GM23338 (cell line): ENCODE measurements at regions not wholly inside any gene's neighbourhood (a gene's known extent, or its start where the extent isn't known, plus 50 kb on each side); places are given as distances from the start of the nearest gene placed in this dataset.

ENCODE experiments used
- ATAC-seq: fragments of 200-7000 bp; cut with Tn5 transposase; 3 replicates; pipeline ENCODE4 v1.9.1; 2020
- DNase-seq: peaks from one replicate; pipeline ENCODE4 v3.0.0-alpha.2; 2015; ENCODE audit warnings: low spot score
- H2AFZ ChIP-seq: fragments of 200-600 bp; sonication (generic); 2 replicates; pipeline ENCODE4 v1.8.0; 2016; ENCODE audit warnings: antibody characterized with exemption, mild to moderate bottlenecking, moderate library complexity
- H3F3A ChIP-seq: fragments of 200-600 bp; sonication (generic); replicated peaks from 2 replicates; pipeline ENCODE4 v1.8.0; 2017; ENCODE audit warnings: antibody characterized with exemption, mixed run types, low read depth
- H3K27ac ChIP-seq: fragments of 200-600 bp; sonication (generic); 2 replicates; pipeline ENCODE4 v1.6.1; 2016; ENCODE audit warnings: low read depth
- H3K27me3 ChIP-seq: fragments of 200-600 bp; sonication (generic); 2 replicates; pipeline ENCODE4 v1.8.0; 2016; ENCODE audit warnings: mild to moderate bottlenecking, mixed run types, moderate library complexity; ENCODE audit not compliant: insufficient read depth
- H3K36me3 ChIP-seq: fragments of 200-600 bp; sonication (generic); 2 replicates; pipeline ENCODE4 v1.8.0; 2016; ENCODE audit warnings: mild to moderate bottlenecking; ENCODE audit not compliant: insufficient read depth
- H3K4me1 ChIP-seq: fragments of 200-600 bp; sonication (generic); 2 replicates; pipeline ENCODE4 v1.8.0; 2016; ENCODE audit warnings: mild to moderate bottlenecking, moderate library complexity; ENCODE audit not compliant: insufficient read depth
- H3K4me2 ChIP-seq: fragments of 200-600 bp; sonication (generic); 2 replicates; pipeline ENCODE4 v1.7.1; 2017; ENCODE audit warnings: mixed run types
- H3K4me3 ChIP-seq: fragments of 200-600 bp; sonication (generic); 2 replicates; pipeline ENCODE4 v1.6.1; 2016; ENCODE audit warnings: mixed run types
- H3K79me2 ChIP-seq: fragments of 200-600 bp; sonication (generic); replicated peaks from 2 replicates; pipeline ENCODE4 v1.8.0; 2017; ENCODE audit warnings: mild to moderate bottlenecking; ENCODE audit not compliant: insufficient read depth
- H3K9me2 ChIP-seq: fragments of 200-600 bp; sonication (generic); 2 replicates; pipeline ENCODE4 v1.8.0; 2017; ENCODE audit not compliant: insufficient read depth
- H4K20me1 ChIP-seq: fragments of 200-600 bp; sonication (generic); replicated peaks from 2 replicates; pipeline ENCODE4 v1.8.0; 2017; ENCODE audit warnings: mild to moderate bottlenecking; ENCODE audit not compliant: insufficient read depth
- H3K27ac Mint-ChIP-seq: 2 replicates; pipeline ENCODE4 v1.8.0; 2020; ENCODE audit warnings: inconsistent platforms, mild to moderate bottlenecking, moderate library complexity, mixed read lengths
- H3K27me3 Mint-ChIP-seq: 3 replicates; pipeline ENCODE4 v1.8.0; 2022; ENCODE audit warnings: low read depth, mild to moderate bottlenecking, moderate library complexity, mixed read lengths, inconsistent platforms; ENCODE audit not compliant: insufficient read depth, poor library complexity
- H3K36me3 Mint-ChIP-seq: 3 replicates; pipeline ENCODE4 v1.8.0; 2021; ENCODE audit warnings: low read depth, mild to moderate bottlenecking, inconsistent platforms, moderate library complexity, mixed read lengths
- H3K4me1 Mint-ChIP-seq: 3 replicates; pipeline ENCODE4 v1.8.0; 2020; ENCODE audit warnings: mild to moderate bottlenecking, inconsistent platforms, mixed read lengths
- H3K4me3 Mint-ChIP-seq: 3 replicates; pipeline ENCODE4 v1.8.0; 2021; ENCODE audit warnings: moderate library complexity, mild to moderate bottlenecking, inconsistent platforms, mixed read lengths
- H3K9me3 Mint-ChIP-seq: 3 replicates; pipeline ENCODE4 v1.8.0; 2020; ENCODE audit warnings: moderate library complexity, mild to moderate bottlenecking, inconsistent platforms, mixed read lengths
- CREB1 ChIP-seq: fragments of 250-450 bp; sonication (Bioruptor Pico); IDR thresholded peaks from 2 replicates; pipeline ENCODE4 v1.5.0; 2020; ENCODE audit warnings: low read depth, mild to moderate bottlenecking, moderate library complexity
- CTCF ChIP-seq, 2 experiments: fragments of 200-600 bp in 1 of 2; sonication (generic) in 1 of 2; conservative IDR thresholded peaks; 2 replicates each; pipeline versions ENCODE4 v1.5.1 to v1.6.1; 2016 to 2017; ENCODE audit warnings: antibody characterized with exemption in 2 of 2, low read depth in 2 of 2, mild to moderate bottlenecking in 2 of 2, moderate library complexity in 1 of 2
- ETS1 ChIP-seq: IDR thresholded peaks from 2 replicates; pipeline ENCODE4 v1.6.1; 2016; ENCODE audit warnings: antibody characterized with exemption
- EZH2 ChIP-seq: fragments of 200-600 bp; sonication (generic); IDR thresholded peaks from one replicate; pipeline ENCODE4 v1.8.0; 2017; ENCODE audit warnings: antibody characterized with exemption, mild to moderate bottlenecking, low read depth; ENCODE audit not compliant: unreplicated experiment
- EZH2phosphoT487 ChIP-seq: fragments of 200-600 bp; sonication (generic); IDR thresholded peaks from one replicate; pipeline ENCODE4 v1.8.1; 2018; ENCODE audit warnings: antibody characterized with exemption; ENCODE audit not compliant: unreplicated experiment
- JUNB ChIP-seq: IDR thresholded peaks from one replicate; pipeline ENCODE4 v1.6.1; 2016; ENCODE audit warnings: antibody characterized with exemption; ENCODE audit not compliant: unreplicated experiment
- REST ChIP-seq: IDR thresholded peaks from one replicate; pipeline ENCODE4 v1.6.1; 2018; ENCODE audit warnings: antibody characterized with exemption; ENCODE audit not compliant: unreplicated experiment
- ZNF114 ChIP-seq: fragments of 250-450 bp; sonication (Bioruptor Pico); IDR thresholded peaks from 2 replicates; pipeline ENCODE4 v1.5.0; 2020; ENCODE audit warnings: mild to moderate bottlenecking, moderate library complexity
- ZNF331 ChIP-seq: fragments of 250-450 bp; sonication (Bioruptor Pico); IDR thresholded peaks from 2 replicates; pipeline ENCODE4 v1.5.0; 2020; ENCODE audit warnings: low read depth, mild to moderate bottlenecking, moderate library complexity
- TF ChIP-seq, protein P1 (sequence below): fragments of 250-450 bp; sonication (Bioruptor Pico); IDR thresholded peaks from 2 replicates; pipeline ENCODE4 v1.5.0; 2020; ENCODE audit warnings: mild to moderate bottlenecking, moderate library complexity

DNA sequence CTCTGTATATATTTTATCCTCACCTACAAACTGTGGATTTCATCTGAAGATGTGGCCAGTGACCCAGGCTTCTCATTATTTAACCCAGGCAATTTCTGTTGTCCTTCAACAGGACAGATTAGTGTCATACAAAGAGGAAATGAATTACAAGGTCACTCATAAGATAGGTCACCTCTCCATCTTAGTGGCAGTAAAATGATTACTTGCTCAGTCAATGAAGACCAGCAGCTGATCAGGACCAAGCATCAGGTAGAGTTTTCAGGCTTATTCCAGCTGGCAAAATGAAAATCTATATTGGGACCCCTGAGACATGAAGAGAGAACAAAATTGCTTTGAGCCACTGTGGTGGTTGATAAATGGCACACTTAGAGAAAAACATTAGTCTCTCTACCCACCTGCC, 135.2 kb upstream of the PRDM9 start:
- Histone ChIP-seq H3K9me2 (no peaks in the 10 kb centered on the region), H4K20me1 (no peaks in the 10 kb centered on the region), H3K36me3 (no peaks in the 10 kb centered on the region), H3K4me1 (no peaks in the 10 kb centered on the region), H3K27ac (no peak overlapping the region), H3F3A (no peaks in the 10 kb centered on the region), H3K79me2 (no peaks in the 10 kb centered on the region), H2AFZ (no peak overlapping the region), H3K4me2 (no peak overlapping the region), H3K27me3 (no peaks in the 10 kb centered on the region), H3K4me3 (no peak overlapping the region)
- TF ChIP-seq, protein P1, sequence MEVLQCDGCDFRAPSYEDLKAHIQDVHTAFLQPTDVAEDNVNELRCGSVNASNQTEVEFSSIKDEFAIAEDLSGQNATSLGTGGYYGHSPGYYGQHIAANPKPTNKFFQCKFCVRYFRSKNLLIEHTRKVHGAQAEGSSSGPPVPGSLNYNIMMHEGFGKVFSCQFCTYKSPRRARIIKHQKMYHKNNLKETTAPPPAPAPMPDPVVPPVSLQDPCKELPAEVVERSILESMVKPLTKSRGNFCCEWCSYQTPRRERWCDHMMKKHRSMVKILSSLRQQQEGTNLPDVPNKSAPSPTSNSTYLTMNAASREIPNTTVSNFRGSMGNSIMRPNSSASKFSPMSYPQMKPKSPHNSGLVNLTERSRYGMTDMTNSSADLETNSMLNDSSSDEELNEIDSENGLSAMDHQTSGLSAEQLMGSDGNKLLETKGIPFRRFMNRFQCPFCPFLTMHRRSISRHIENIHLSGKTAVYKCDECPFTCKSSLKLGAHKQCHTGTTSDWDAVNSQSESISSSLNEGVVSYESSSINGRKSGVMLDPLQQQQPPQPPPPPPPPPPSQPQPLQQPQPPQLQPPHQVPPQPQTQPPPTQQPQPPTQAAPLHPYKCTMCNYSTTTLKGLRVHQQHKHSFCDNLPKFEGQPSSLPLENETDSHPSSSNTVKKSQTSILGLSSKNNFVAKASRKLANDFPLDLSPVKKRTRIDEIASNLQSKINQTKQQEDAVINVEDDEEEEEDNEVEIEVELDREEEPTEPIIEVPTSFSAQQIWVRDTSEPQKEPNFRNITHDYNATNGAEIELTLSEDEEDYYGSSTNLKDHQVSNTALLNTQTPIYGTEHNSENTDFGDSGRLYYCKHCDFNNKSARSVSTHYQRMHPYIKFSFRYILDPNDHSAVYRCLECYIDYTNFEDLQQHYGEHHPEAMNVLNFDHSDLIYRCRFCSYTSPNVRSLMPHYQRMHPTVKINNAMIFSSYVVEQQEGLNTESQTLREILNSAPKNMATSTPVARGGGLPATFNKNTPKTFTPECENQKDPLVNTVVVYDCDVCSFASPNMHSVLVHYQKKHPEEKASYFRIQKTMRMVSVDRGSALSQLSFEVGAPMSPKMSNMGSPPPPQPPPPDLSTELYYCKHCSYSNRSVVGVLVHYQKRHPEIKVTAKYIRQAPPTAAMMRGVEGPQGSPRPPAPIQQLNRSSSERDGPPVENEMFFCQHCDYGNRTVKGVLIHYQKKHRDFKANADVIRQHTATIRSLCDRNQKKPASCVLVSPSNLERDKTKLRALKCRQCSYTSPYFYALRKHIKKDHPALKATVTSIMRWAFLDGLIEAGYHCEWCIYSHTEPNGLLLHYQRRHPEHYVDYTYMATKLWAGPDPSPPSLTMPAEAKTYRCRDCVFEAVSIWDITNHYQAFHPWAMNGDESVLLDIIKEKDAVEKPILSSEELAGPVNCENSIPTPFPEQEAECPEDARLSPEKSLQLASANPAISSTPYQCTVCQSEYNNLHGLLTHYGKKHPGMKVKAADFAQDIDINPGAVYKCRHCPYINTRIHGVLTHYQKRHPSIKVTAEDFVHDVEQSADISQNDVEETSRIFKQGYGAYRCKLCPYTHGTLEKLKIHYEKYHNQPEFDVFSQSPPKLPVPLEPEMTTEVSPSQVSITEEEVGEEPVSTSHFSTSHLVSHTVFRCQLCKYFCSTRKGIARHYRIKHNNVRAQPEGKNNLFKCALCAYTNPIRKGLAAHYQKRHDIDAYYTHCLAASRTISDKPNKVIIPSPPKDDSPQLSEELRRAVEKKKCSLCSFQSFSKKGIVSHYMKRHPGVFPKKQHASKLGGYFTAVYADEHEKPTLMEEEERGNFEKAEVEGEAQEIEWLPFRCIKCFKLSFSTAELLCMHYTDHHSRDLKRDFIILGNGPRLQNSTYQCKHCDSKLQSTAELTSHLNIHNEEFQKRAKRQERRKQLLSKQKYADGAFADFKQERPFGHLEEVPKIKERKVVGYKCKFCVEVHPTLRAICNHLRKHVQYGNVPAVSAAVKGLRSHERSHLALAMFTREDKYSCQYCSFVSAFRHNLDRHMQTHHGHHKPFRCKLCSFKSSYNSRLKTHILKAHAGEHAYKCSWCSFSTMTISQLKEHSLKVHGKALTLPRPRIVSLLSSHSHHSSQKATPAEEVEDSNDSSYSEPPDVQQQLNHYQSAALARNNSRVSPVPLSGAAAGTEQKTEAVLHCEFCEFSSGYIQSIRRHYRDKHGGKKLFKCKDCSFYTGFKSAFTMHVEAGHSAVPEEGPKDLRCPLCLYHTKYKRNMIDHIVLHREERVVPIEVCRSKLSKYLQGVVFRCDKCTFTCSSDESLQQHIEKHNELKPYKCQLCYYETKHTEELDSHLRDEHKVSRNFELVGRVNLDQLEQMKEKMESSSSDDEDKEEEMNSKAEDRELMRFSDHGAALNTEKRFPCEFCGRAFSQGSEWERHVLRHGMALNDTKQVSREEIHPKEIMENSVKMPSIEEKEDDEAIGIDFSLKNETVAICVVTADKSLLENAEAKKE (CRISPR knock-in tag) = no peak
- no peak for TF ChIP-seq CTCF (conservative IDR thresholded peaks at IDR 0.05; ENCODE audit: low read depth in 2 of 2)
- TF ChIP-seq EZH2 = no peak
- no peak for TF ChIP-seq ZNF331 (CRISPR knock-in tag)
- no peak for TF ChIP-seq CREB1 (CRISPR knock-in tag)
- no peak for TF ChIP-seq REST
- no peak for TF ChIP-seq JUNB
- TF ChIP-seq ZNF114 (CRISPR knock-in tag) = no peak
- TF ChIP-seq EZH2phosphoT487 = no peak
- TF ChIP-seq ETS1 = no peak
- Mint-ChIP-seq H3K27me3 (no peaks in the 10 kb centered on the region), H3K9me3 (peaks cover 3% of the 10 kb centered on the region; the same call in 1 of the 3 replicates), H3K36me3 (no peaks in the 10 kb centered on the region), H3K27ac (no peak overlapping the region), H3K4me3 (no peak overlapping the region), H3K4me1 (peaks cover 2% of the 10 kb centered on the region; the same call in 1 of the 3 replicates)
- no peak for DNase-seq
- no peak for ATAC-seq
